ENCODE measurements at regions not wholly inside any gene's neighbourhood (a gene's known extent, or its start where the extent isn't known, plus 50 kb on each side); places are given as distances from the start of the nearest gene placed in this dataset.

DNA sequence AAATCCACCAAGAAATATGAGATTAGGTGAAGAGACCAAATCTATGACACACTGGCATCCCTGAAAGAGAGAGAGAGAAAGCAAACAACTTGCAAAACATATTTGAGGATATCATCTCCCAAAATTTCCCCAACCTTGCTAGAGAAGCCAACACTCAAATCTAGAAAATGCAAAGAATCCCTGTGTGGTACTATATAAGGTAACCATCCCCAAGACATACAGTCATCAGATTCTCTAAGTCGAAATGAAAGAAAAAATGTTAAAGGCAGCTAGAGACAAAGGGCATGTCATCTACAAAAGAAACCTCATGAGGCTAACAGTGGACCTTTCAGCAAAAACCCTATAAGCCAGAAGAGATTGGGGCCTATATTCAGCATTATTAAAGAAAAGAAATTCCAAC, 622.1 kb upstream of the LMCD1 start:
- TF ChIP-seq CTCF (IDR thresholded peaks at IDR 0.05; ENCODE audit: low read length): no peak
- no peak for TF ChIP-seq EZH2 (IDR thresholded peaks at IDR 0.05; ENCODE audit: borderline replicate concordance, low read length)

Data from OCI-LY1 (cell line).